Fibroblast of mammary gland (primary cell): ENCODE measurements at regions not wholly inside any gene's neighbourhood (a gene's known extent, or its start where the extent isn't known, plus 50 kb on each side); places are given as distances from the start of the nearest gene placed in this dataset.
A peak's percentile ranks its signal among the peaks of the same experiment; 100 is the strongest.

Experiments used
- DNase-seq: peaks from one replicate; pipeline ENCODE4 v3.0.0-alpha.2; 2010; ENCODE audit warnings: low read depth
- H3K4me3 ChIP-seq: 2 replicates; pipeline ENCODE4 v1.5.1; 2011; ENCODE audit warnings: low read depth, mild to moderate bottlenecking, low read length, moderate library complexity; ENCODE audit not compliant: control insufficient read depth
- CTCF ChIP-seq: conservative IDR thresholded peaks from 2 replicates; pipeline ENCODE4 v1.5.1; 2011; ENCODE audit warnings: low read depth, low read length, inconsistent platforms; ENCODE audit not compliant: control insufficient read depth, insufficient read depth

DNA sequence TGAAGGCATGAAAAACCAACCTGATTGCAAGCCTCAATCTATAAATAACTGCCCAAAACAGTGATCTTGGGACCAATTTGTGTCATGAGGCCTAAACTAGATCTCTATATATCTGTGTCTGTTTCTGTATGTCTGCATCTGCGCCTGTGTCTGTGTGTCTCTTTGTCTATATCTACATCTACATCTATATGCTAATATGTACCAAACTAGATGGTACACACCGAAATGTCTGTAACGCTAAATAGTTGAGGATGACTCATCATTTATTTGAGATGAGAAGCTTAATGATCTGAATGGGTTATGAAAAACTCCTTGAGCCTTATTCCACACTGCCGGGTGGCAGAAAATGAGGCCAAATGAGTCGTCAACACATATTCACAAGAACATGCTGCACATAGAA lies 982.3 kb downstream of the ROBO2 start:
- TF ChIP-seq CTCF: no peak
- DNase-seq: no peak
- H3K4me3 ChIP-seq: no peak overlapping the region

- no peak overlapping the region for H3K4me3 ChIP-seq
- DNase-seq: no peak
- TF ChIP-seq CTCF: no peak
Measured at GRCh38 chr3:78023257-78023656, 983.4 kb downstream of the ROBO2 start.

- no peak overlapping the region for H3K4me3 ChIP-seq
- peak; percentile 24 for DNase-seq
- no peak for TF ChIP-seq CTCF
Measured at GRCh38 chr3:78025916-78026315, 986.0 kb downstream of the ROBO2 start.

DNA sequence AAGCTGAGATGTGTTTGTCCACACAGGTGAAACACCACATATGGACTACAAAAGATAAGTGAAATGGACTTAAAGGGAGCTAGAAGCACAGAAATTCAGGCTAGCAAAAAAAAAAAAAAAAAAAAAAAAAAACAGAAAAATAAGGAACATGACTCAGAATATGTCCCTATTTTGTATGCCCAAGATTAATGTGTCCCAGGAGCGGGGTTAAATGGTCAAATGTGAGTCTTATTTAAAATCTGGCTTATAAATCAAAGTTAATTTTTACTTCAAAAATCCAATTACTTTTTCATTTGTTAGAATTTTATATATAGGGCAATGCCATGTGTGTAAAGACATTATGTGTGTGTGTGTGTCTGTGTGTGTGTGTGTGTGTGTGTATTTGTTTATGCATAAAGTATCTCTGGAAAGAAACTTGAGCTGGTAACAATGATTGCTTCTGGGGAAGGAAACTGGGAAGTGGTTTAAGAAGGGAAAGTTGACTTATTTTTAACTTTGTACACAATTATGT lies 986.5 kb downstream of the ROBO2 start:
- TF ChIP-seq CTCF: no peak
- DNase-seq: peak; percentile 14
- no peak overlapping the region for H3K4me3 ChIP-seq

DNA sequence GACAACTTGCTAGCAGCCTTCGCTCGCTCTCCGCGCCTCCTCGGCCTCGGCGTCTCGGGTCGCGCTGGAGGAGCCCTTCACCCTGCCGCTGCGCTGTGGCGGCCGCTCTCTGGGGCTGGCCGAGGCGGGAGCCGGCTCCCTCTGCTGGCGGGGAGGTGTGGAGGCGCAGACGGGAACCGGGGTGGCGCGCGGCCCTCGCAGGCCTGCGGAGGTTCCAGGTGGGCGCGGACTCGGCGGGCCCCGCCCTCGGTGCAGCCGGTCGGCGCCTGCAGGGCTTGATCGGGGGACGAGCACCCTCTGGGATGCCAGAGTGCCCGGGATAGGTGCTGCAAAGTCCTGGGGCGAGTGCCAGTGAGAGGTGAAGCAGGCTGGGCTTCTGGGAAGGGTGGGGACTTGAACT lies 989.9 kb downstream of the ROBO2 start:
- DNase-seq: no peak
- TF ChIP-seq CTCF: no peak
- no peak overlapping the region for H3K4me3 ChIP-seq

GRCh38 chr3:78035131-78035641 lies 995.3 kb downstream of the ROBO2 start:
- H3K4me3 ChIP-seq: no peak overlapping the region
- DNase-seq: no peak
- TF ChIP-seq CTCF: no peak

- no peak for DNase-seq
- H3K4me3 ChIP-seq: no peak overlapping the region
- TF ChIP-seq CTCF: no peak
Measured at GRCh38 chr3:78041486-78041885, 1001.6 kb downstream of the ROBO2 start.
